Panc1 (cell line): ENCODE measurements at regions not wholly inside any gene's neighbourhood (a gene's known extent, or its start where the extent isn't known, plus 50 kb on each side); places are given as distances from the start of the nearest gene placed in this dataset.

Source experiments
- ATAC-seq: fragments of 200-7000 bp; cut with Tn5 transposase; 2 replicates; pipeline ENCODE4 v1.9.1; 2020; ENCODE audit warnings: mild to moderate bottlenecking, moderate library complexity
- BruUV-seq: library from RNA; stranded (reverse); fragments of 400-500 nt; replicated peaks from 2 replicates; lab custom pipeline; 2021; lab: Mats Ljungman, UMichigan
- CTCF ChIA-PET: fragments of 300-600 bp; sonication (Branson Sonifier 250); formaldehyde crosslinking; loops from one replicate; lab custom pipeline; 2022; ENCODE audit warnings: antibody characterized with exemption; lab: Charles Lee
- POLR2A ChIA-PET: fragments of 300-600 bp; sonication (Branson Sonifier 250); formaldehyde crosslinking; loops from one replicate; lab custom pipeline; 2022; ENCODE audit warnings: antibody characterized with exemption; lab: Charles Lee
- DNase-seq: peaks from one replicate; pipeline ENCODE4 v3.0.0-alpha.2; 2010; ENCODE audit warnings: low read depth, low spot score
- H3K27ac ChIP-seq: 2 replicates; pipeline ENCODE4 v1.5.1; 2011; ENCODE audit warnings: mild to moderate bottlenecking, low read length, inconsistent platforms
- H3K27me3 ChIP-seq: fragments of 200-500 bp; sonication (Bioruptor generic); 2 replicates; pipeline ENCODE4 v1.6.0; 2014; ENCODE audit warnings: low read length, inconsistent platforms; ENCODE audit not compliant: control insufficient read depth, insufficient read depth
- H3K36me3 ChIP-seq: fragments of 200-500 bp; sonication (Bioruptor generic); 2 replicates; pipeline ENCODE4 v1.5.1; 2014; ENCODE audit warnings: inconsistent platforms, mild to moderate bottlenecking, low read length, moderate library complexity; ENCODE audit not compliant: control insufficient read depth, insufficient read depth
- H3K4me1 ChIP-seq: 2 replicates; pipeline ENCODE4 v1.5.1; 2011; ENCODE audit warnings: inconsistent platforms, mild to moderate bottlenecking, low read length, moderate library complexity; ENCODE audit not compliant: control insufficient read depth, insufficient read depth
- H3K4me3 ChIP-seq, 2 experiments: 2 replicates each; pipeline ENCODE4 v1.5.1; 2011 to 2012; ENCODE audit warnings: low read depth in 2 of 2, low read length in 2 of 2, mild to moderate bottlenecking in 2 of 2, inconsistent platforms in 1 of 2, moderate library complexity in 1 of 2
- H3K9me3 ChIP-seq: fragments of 200-500 bp; sonication (Bioruptor generic); 2 replicates; pipeline ENCODE4 v1.5.1; 2014; ENCODE audit warnings: low read depth, mild to moderate bottlenecking, inconsistent platforms, low read length, moderate library complexity; ENCODE audit not compliant: control insufficient read depth, insufficient read depth
- POLR2AphosphoS5 ChIP-seq: IDR thresholded peaks from 2 replicates; pipeline ENCODE4 v1.6.1; 2012; ENCODE audit warnings: mild to moderate bottlenecking, low read depth, low read length, moderate library complexity
- SIN3A ChIP-seq: IDR thresholded peaks from 2 replicates; pipeline ENCODE4 v1.6.1; 2012; ENCODE audit warnings: low read depth, mild to moderate bottlenecking, low read length, moderate library complexity, borderline replicate concordance; ENCODE audit not compliant: insufficient read depth
- TCF7L2 ChIP-seq: IDR thresholded peaks from 2 replicates; pipeline ENCODE4 v1.6.1; 2011; ENCODE audit warnings: mild to moderate bottlenecking, low read depth, low read length, inconsistent platforms
- in situ Hi-C: cut with HindIII; loops from 2 replicates; pipeline ENCODE4 v1.10.0; 2016; ENCODE audit warnings: low sequenced_read_pairs, low pct_unique_long_range_greater_than_20kb
- intact Hi-C: fragments of 100-400 bp; cut with micrococcal nuclease; formaldehyde crosslinking; loops from one replicate; pipeline ENCODE4 v1.10.0; 2022; ENCODE audit not compliant: unreplicated experiment
- TF ChIP-seq, protein P1 (sequence below): fragments of 450-650 bp; IDR thresholded peaks from 2 replicates; pipeline ENCODE4 v1.5.1; 2017; ENCODE audit warnings: mild to moderate bottlenecking
- TF ChIP-seq, protein P2 (sequence below), 2 experiments: IDR thresholded peaks; 2 replicates each; pipeline ENCODE4 v1.6.1; 2011 to 2012; ENCODE audit warnings: low read depth in 2 of 2, control low read depth in 1 of 2, low read length in 1 of 2, mild to moderate bottlenecking in 1 of 2, moderate library complexity in 1 of 2; ENCODE audit not compliant: insufficient read depth in 1 of 2

DNA sequence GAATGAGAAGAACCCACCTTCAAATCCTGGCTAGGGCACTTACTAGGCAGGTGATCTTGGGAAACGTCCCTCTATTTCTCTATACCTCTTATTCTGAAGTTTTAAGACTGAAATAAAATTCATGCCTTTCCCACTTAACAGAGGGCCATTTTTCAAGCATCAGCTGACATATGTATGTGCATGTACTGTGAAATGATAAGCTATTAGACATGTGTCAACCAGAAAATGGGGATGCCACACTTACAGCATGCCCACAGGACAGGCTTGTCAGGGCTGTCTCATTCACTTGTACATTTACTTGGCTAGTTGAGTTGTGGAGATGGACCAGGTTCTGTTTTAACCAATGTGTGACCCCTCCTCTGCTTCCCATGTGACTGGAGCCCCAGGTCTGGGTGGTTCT is 78.5 kb downstream of the C9orf152 start:
- ChIA-PET POLR2A (no interaction called here), CTCF (no interaction called here)
- Histone ChIP-seq H3K27ac (no peak overlapping the region), H3K4me3 (no peak overlapping the region), H3K4me1 (peaks cover 5% of the 10 kb centered on the region; the same call in 1 of the 2 replicates), H3K27me3 (no peaks in the 10 kb centered on the region), H3K36me3 (no peaks in the 10 kb centered on the region), H3K9me3 (no peaks in the 10 kb centered on the region)
- ATAC-seq = no peak
- DNase-seq = no peak
- BruUV-seq = no TSS peak
- in situ Hi-C loops (no loop called here), intact Hi-C loops (no loop called here)
- TF ChIP-seq, protein P1, sequence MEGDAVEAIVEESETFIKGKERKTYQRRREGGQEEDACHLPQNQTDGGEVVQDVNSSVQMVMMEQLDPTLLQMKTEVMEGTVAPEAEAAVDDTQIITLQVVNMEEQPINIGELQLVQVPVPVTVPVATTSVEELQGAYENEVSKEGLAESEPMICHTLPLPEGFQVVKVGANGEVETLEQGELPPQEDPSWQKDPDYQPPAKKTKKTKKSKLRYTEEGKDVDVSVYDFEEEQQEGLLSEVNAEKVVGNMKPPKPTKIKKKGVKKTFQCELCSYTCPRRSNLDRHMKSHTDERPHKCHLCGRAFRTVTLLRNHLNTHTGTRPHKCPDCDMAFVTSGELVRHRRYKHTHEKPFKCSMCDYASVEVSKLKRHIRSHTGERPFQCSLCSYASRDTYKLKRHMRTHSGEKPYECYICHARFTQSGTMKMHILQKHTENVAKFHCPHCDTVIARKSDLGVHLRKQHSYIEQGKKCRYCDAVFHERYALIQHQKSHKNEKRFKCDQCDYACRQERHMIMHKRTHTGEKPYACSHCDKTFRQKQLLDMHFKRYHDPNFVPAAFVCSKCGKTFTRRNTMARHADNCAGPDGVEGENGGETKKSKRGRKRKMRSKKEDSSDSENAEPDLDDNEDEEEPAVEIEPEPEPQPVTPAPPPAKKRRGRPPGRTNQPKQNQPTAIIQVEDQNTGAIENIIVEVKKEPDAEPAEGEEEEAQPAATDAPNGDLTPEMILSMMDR = no peak
- TF ChIP-seq TCF7L2 (no peak), SIN3A (no peak), POLR2AphosphoS5 (no peak)
- TF ChIP-seq, protein P2, sequence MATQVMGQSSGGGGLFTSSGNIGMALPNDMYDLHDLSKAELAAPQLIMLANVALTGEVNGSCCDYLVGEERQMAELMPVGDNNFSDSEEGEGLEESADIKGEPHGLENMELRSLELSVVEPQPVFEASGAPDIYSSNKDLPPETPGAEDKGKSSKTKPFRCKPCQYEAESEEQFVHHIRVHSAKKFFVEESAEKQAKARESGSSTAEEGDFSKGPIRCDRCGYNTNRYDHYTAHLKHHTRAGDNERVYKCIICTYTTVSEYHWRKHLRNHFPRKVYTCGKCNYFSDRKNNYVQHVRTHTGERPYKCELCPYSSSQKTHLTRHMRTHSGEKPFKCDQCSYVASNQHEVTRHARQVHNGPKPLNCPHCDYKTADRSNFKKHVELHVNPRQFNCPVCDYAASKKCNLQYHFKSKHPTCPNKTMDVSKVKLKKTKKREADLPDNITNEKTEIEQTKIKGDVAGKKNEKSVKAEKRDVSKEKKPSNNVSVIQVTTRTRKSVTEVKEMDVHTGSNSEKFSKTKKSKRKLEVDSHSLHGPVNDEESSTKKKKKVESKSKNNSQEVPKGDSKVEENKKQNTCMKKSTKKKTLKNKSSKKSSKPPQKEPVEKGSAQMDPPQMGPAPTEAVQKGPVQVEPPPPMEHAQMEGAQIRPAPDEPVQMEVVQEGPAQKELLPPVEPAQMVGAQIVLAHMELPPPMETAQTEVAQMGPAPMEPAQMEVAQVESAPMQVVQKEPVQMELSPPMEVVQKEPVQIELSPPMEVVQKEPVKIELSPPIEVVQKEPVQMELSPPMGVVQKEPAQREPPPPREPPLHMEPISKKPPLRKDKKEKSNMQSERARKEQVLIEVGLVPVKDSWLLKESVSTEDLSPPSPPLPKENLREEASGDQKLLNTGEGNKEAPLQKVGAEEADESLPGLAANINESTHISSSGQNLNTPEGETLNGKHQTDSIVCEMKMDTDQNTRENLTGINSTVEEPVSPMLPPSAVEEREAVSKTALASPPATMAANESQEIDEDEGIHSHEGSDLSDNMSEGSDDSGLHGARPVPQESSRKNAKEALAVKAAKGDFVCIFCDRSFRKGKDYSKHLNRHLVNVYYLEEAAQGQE (IDR thresholded peaks at IDR 0.05; ENCODE audit: insufficient read depth in 1 of 2, low read depth in 2 of 2, low read length in 1 of 2) = no peak

GRCh38 chr9:110130211-110130610 is 77.7 kb downstream of the C9orf152 start:
- Histone ChIP-seq H3K27ac (no peak overlapping the region), H3K4me1 (peaks cover 5% of the 10 kb centered on the region; the same call in 1 of the 2 replicates), H3K9me3 (no peaks in the 10 kb centered on the region), H3K4me3 (no peak overlapping the region), H3K36me3 (no peaks in the 10 kb centered on the region), H3K27me3 (no peaks in the 10 kb centered on the region)
- CTCF ChIA-PET = no interaction called here
- no TSS peak for BruUV-seq
- in situ Hi-C loops (no loop called here), intact Hi-C loops (no loop called here)
- DNase-seq (no peak), ATAC-seq (no peak)
- no peak for TF ChIP-seq TCF7L2
- TF ChIP-seq POLR2AphosphoS5 = no peak
- TF ChIP-seq, protein P2 (IDR thresholded peaks at IDR 0.05; ENCODE audit: insufficient read depth in 1 of 2, low read depth in 2 of 2, low read length in 1 of 2) = no peak
- TF ChIP-seq, protein P1 = no peak
- no peak for TF ChIP-seq SIN3A
- POLR2A ChIA-PET = interaction anchor here (0.5 to 0.6 kb wide), 2 partner anchors 145 to 146 kb away, joined by 5 read pairs; no protein-coding TSS in a partner anchor
